K562 (cell line): ENCODE measurements at regions not wholly inside any gene's neighbourhood (a gene's known extent, or its start where the extent isn't known, plus 50 kb on each side); places are given as distances from the start of the nearest gene placed in this dataset.

ENCODE experiments used
- PHF21A ChIP-seq: fragments of 450-650 bp; IDR thresholded peaks from 2 replicates; pipeline ENCODE4 v1.6.1; 2017; ENCODE audit warnings: low read depth, borderline replicate concordance
- SMAD3 ChIP-seq: fragments of 450-650 bp; formaldehyde crosslinking; conservative IDR thresholded peaks from 2 replicates; pipeline ENCODE4 v1.4.0; 2020; ENCODE audit warnings: mild to moderate bottlenecking
- TEAD2 ChIP-seq: fragments of 450-650 bp; IDR thresholded peaks from 2 replicates; pipeline ENCODE4 v1.6.1; 2016; ENCODE audit warnings: missing genetic modification characterization, control low read depth, missing compliant biosample characterization
- TRIM28 ChIP-seq: fragments of 450-650 bp; IDR thresholded peaks from 2 replicates; pipeline ENCODE4 v1.6.1; 2017
- ZNF232 ChIP-seq: sonication (generic); formaldehyde crosslinking; IDR thresholded peaks from 2 replicates; pipeline ENCODE4 v1.8.0; 2022; ENCODE audit warnings: mild to moderate bottlenecking, missing genetic modification reagents
- TF ChIP-seq, protein P1 (sequence below): fragments of 450-650 bp; IDR thresholded peaks from 2 replicates; pipeline ENCODE4 v1.6.1; 2018; ENCODE audit warnings: mild to moderate bottlenecking, low read depth; ENCODE audit not compliant: partially characterized antibody

DNA sequence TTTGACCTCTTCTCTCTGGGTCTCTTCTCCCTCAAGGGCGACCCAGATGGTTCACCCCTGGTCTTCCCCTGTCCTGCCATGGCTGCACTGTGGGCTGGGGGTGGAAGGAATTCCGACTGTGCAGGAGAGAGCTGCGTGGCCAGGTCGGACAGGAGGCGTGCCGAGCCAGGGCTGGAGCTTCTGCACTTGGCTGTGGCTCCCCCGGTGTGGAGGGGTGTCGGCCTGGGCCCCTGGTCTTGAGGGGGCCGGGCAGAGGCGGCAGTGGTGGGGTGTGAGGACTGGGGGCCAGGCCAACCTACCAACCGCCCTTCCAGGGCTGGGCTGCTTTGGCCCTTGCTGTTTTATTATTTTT is 74.9 kb upstream of the SHH start:
- TF ChIP-seq PHF21A (no peak), ZNF232 (no peak), TEAD2 (tag) (no peak), TRIM28 (no peak), SMAD3 (CRISPR knock-in tag) (no peak)
- TF ChIP-seq, protein P1, sequence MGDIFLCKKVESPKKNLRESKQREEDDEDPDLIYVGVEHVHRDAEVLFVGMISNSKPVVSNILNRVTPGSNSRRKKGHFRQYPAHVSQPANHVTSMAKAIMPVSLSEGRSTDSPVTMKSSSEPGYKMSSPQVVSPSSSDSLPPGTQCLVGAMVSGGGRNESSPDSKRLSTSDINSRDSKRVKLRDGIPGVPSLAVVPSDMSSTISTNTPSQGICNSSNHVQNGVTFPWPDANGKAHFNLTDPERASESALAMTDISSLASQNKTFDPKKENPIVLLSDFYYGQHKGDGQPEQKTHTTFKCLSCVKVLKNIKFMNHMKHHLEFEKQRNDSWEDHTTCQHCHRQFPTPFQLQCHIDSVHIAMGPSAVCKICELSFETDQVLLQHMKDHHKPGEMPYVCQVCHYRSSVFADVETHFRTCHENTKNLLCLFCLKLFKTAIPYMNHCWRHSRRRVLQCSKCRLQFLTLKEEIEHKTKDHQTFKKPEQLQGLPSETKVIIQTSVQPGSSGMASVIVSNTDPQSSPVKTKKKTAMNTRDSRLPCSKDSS: no peak
